OCI-LY3 (cell line): ENCODE measurements at regions not wholly inside any gene's neighbourhood (a gene's known extent, or its start where the extent isn't known, plus 50 kb on each side); places are given as distances from the start of the nearest gene placed in this dataset.

ENCODE experiments used
- H2AFZ ChIP-seq: fragments of 200-600, 300-600 bp; shearing (Covaris generic); 2 replicates; pipeline ENCODE4 v1.6.0; 2014; ENCODE audit warnings: antibody characterized with exemption, low read depth, low read length
- H3K27ac ChIP-seq: fragments of 200-600, 300-600 bp; sonication (generic); 2 replicates; pipeline ENCODE4 v1.5.1; 2014; ENCODE audit warnings: mild to moderate bottlenecking, low read length, moderate library complexity, mixed read lengths
- H3K27me3 ChIP-seq: fragments of 200-600, 300-600 bp; sonication (generic); 2 replicates; pipeline ENCODE4 v1.6.1; 2014; ENCODE audit warnings: low read depth, low read length, mixed read lengths
- H3K36me3 ChIP-seq: fragments of 200-600, 300-600 bp; sonication (generic); replicated peaks from 2 replicates; pipeline ENCODE3; 2014; ENCODE audit warnings: low read depth, low read length, mixed read lengths
- H3K4me1 ChIP-seq: fragments of 300-600, 200-600 bp; sonication (generic); 2 replicates; pipeline ENCODE4 v1.6.1; 2014; ENCODE audit warnings: low read length, mixed read lengths
- H3K4me2 ChIP-seq: fragments of 200-600, 300-600 bp; sonication (generic); 2 replicates; pipeline ENCODE4 v1.6.1; 2014; ENCODE audit warnings: low read length, mixed read lengths
- H3K4me3 ChIP-seq: fragments of 300-600, 200-600 bp; sonication (generic); 2 replicates; pipeline ENCODE4 v1.5.1; 2014; ENCODE audit warnings: antibody characterized with exemption, mild to moderate bottlenecking, low read length, moderate library complexity
- H3K79me2 ChIP-seq: fragments of 300-600, 200-600 bp; shearing (Covaris generic); 2 replicates; pipeline ENCODE4 v1.6.1; 2014; ENCODE audit warnings: mild to moderate bottlenecking, low read length, mixed read lengths
- H3K9ac ChIP-seq: fragments of 300-600, 200-600 bp; shearing (Covaris generic); 2 replicates; pipeline ENCODE4 v1.6.0; 2014; ENCODE audit warnings: mild to moderate bottlenecking, low read length, moderate library complexity
- H3K9me3 ChIP-seq: fragments of 200-600, 300-600 bp; shearing (Covaris generic); 2 replicates; pipeline ENCODE4 v1.6.1; 2014; ENCODE audit warnings: low read length, mixed read lengths; ENCODE audit not compliant: insufficient read depth
- H4K20me1 ChIP-seq: fragments of 200-600, 300-600 bp; sonication (generic); 2 replicates; pipeline ENCODE4 v1.6.1; 2016; ENCODE audit warnings: low read length, mixed read lengths; ENCODE audit not compliant: insufficient read depth
- CTCF ChIP-seq: fragments of 200-600, 300-600 bp; sonication (generic); IDR thresholded peaks from 2 replicates; pipeline ENCODE4 v1.5.1; 2014; ENCODE audit warnings: antibody characterized with exemption, low read length, low read depth
- EZH2phosphoT487 ChIP-seq: fragments of 200-600 bp; shearing (Covaris generic); IDR thresholded peaks from 2 replicates; pipeline ENCODE4 v1.6.1; 2018; ENCODE audit warnings: antibody characterized with exemption, mixed run types, low read depth

GRCh38 chr13:58935689-58936088, 1228.0 kb downstream of the DIAPH3 start:
- TF ChIP-seq EZH2phosphoT487 (no peak), CTCF (no peak)
- Histone ChIP-seq H3K79me2 (no peaks in the 10 kb centered on the region), H4K20me1 (no peaks in the 10 kb centered on the region)

DNA sequence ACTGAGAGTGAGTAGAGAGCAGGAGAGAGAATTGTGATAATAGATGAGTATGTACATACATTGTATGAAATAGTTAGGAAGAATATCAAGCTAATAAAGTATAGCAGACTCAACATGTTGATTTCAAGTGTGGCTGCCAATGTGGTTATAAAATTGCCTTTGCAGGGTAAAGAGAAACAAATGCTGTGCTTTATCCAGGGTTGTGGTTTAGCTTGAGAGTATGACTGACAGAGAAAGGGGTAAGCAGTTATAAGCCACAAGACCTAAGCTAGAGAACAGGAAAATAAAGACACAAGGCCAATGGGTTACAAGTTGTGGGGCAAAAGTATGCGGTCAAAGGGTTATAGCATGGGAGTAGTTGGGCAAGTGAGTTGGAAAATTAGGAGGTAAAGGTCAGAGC, 1217.5 kb downstream of the DIAPH3 start:
- peaks cover 14% of the 10 kb centered on the region; the same call in 1 of the 2 replicates for H3K9me3 ChIP-seq
- no peak overlapping the region for H3K4me2 ChIP-seq

More at GRCh38 chr13:58935689-58936088, 1228.0 kb downstream of the DIAPH3 start:
- no peak overlapping the region for H3K9ac ChIP-seq
- H3K27me3 ChIP-seq, result no peaks in the 10 kb centered on the region
- H3K4me3 ChIP-seq, result no peak overlapping the region
- H3K4me1 ChIP-seq, result no peaks in the 10 kb centered on the region
- H2AFZ ChIP-seq, result no peak overlapping the region
- H3K4me2 ChIP-seq, result no peak overlapping the region
- no peak overlapping the region for H3K27ac ChIP-seq
- no peaks in the 10 kb centered on the region for H3K9me3 ChIP-seq
- no peaks in the 10 kb centered on the region for H3K36me3 ChIP-seq

GRCh38 chr13:58949646-58950045, 1214.1 kb downstream of the DIAPH3 start:
- Histone ChIP-seq H3K36me3 (peaks cover 33% of the 10 kb centered on the region), H4K20me1 (no peaks in the 10 kb centered on the region), H3K4me2 (no peak overlapping the region), H3K4me3 (no peak overlapping the region), H3K4me1 (peaks cover 35% of the 10 kb centered on the region), H3K9me3 (peaks cover 19% of the 10 kb centered on the region), H2AFZ (no peak overlapping the region), H3K27me3 (no peaks in the 10 kb centered on the region), H3K27ac (no peak overlapping the region), H3K79me2 (no peaks in the 10 kb centered on the region), H3K9ac (no peak overlapping the region)
- TF ChIP-seq CTCF (no peak), EZH2phosphoT487 (no peak)

More for the DNA sequence above, 1217.5 kb downstream of the DIAPH3 start:
- no peak overlapping the region for H2AFZ ChIP-seq
- peaks cover 13% of the 10 kb centered on the region for H3K36me3 ChIP-seq
- TF ChIP-seq CTCF (no peak), EZH2phosphoT487 (no peak)
- H3K27ac ChIP-seq, result no peak overlapping the region
- H3K4me3 ChIP-seq, result no peak overlapping the region
- no peak overlapping the region for H3K9ac ChIP-seq
- H3K27me3 ChIP-seq, result no peaks in the 10 kb centered on the region
- peaks cover 12% of the 10 kb centered on the region for H3K4me1 ChIP-seq
- H3K79me2 ChIP-seq, result no peaks in the 10 kb centered on the region
- no peaks in the 10 kb centered on the region for H4K20me1 ChIP-seq

DNA sequence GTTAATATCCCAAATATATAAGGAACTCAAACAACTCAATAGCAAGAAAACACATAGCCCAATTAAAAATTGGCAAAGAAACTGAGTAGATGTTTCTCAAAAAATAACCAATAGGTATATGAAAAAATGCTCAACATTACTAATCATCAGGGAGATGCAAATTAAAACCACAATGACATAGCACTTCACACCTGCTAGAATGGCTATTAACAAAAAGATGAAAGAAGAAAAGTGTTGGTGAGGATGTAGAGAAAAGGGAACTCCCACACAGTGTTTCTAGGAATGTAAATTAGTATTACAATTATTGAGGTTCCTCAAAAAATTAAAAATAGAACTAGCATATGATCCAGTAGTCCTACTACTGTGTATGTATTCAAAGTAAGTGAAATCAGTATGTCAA, 1212.8 kb downstream of the DIAPH3 start:
- H3K79me2 ChIP-seq, result no peaks in the 10 kb centered on the region
- no peak overlapping the region for H3K4me3 ChIP-seq
- H3K27me3 ChIP-seq, result no peaks in the 10 kb centered on the region
- peaks cover 35% of the 10 kb centered on the region for H3K36me3 ChIP-seq
- no peak for TF ChIP-seq EZH2phosphoT487
- TF ChIP-seq CTCF, result no peak
- H2AFZ ChIP-seq, result no peak overlapping the region
- H3K9ac ChIP-seq, result no peak overlapping the region
- no peak overlapping the region for H3K4me2 ChIP-seq
- no peaks in the 10 kb centered on the region for H4K20me1 ChIP-seq
- peaks cover 19% of the 10 kb centered on the region for H3K9me3 ChIP-seq
- H3K27ac ChIP-seq, result no peak overlapping the region
- peaks cover 48% of the 10 kb centered on the region for H3K4me1 ChIP-seq
